ENCODE measurements at regions not wholly inside any gene's neighbourhood (a gene's known extent, or its start where the extent isn't known, plus 50 kb on each side); places are given as distances from the start of the nearest gene placed in this dataset.

GRCh38 chr13:29980339-29980738 lies 129.9 kb upstream of the UBL3 start:
- TF ChIP-seq CTCF (IDR thresholded peaks at IDR 0.05; ENCODE audit: low read depth, low read length) (no peak), EZH2phosphoT487 (IDR thresholded peaks at IDR 0.05; ENCODE audit: low read depth) (no peak)
